HepG2 (cell line): ENCODE measurements at regions not wholly inside any gene's neighbourhood (a gene's known extent, or its start where the extent isn't known, plus 50 kb on each side); places are given as distances from the start of the nearest gene placed in this dataset.
A peak's percentile ranks its signal among the peaks of the same experiment; 100 is the strongest.

Experiments used
- ADNP ChIP-seq: sonication (generic); formaldehyde crosslinking; IDR thresholded peaks from 2 replicates; pipeline ENCODE4 v1.4.0; 2020; ENCODE audit warnings: missing genetic modification reagents
- ARID2 ChIP-seq: sonication (generic); formaldehyde crosslinking; IDR thresholded peaks from 2 replicates; pipeline ENCODE4 v1.8.1; 2022; ENCODE audit warnings: mild to moderate bottlenecking, missing genetic modification reagents, borderline replicate concordance
- ARID5B ChIP-seq: IDR thresholded peaks from 2 replicates; pipeline ENCODE4 v1.4.0; 2020; ENCODE audit warnings: mild to moderate bottlenecking, missing genetic modification reagents
- ELF3 ChIP-seq: IDR thresholded peaks from 2 replicates; pipeline ENCODE4 v1.6.1; 2016; ENCODE audit warnings: missing genetic modification reagents, missing compliant biosample characterization
- MYPOP ChIP-seq: sonication (generic); formaldehyde crosslinking; IDR thresholded peaks from 2 replicates; pipeline ENCODE4 v1.8.1; 2023; ENCODE audit warnings: mild to moderate bottlenecking, moderate library complexity, missing genetic modification reagents
- PHF21A ChIP-seq: sonication (generic); formaldehyde crosslinking; IDR thresholded peaks from 2 replicates; pipeline ENCODE4 v1.5.0; 2020; ENCODE audit warnings: mild to moderate bottlenecking, missing genetic modification reagents
- SP1 ChIP-seq, 2 experiments: fragments of 450-650 bp in 1 of 2; sonication (generic) in 1 of 2; formaldehyde crosslinking in 1 of 2; IDR thresholded peaks; 2 replicates each; pipeline versions ENCODE4 v1.4.0 to v1.6.1; 2016 to 2020; ENCODE audit warnings: missing genetic modification reagents in 1 of 2
- TBL1XR1 ChIP-seq: fragments of 150-350 bp; IDR thresholded peaks from 2 replicates; pipeline ENCODE4 v1.6.1; 2014; ENCODE audit warnings: borderline replicate concordance, low read length; ENCODE audit not compliant: partially characterized antibody
- TSC22D2 ChIP-seq: sonication (generic); formaldehyde crosslinking; IDR thresholded peaks from 2 replicates; pipeline ENCODE4 v1.5.1; 2020; ENCODE audit warnings: missing genetic modification reagents, mild to moderate bottlenecking, borderline replicate concordance
- ZBTB37 ChIP-seq: sonication (generic); formaldehyde crosslinking; IDR thresholded peaks from 2 replicates; pipeline ENCODE4 v1.4.0; 2020; ENCODE audit warnings: mild to moderate bottlenecking, missing genetic modification reagents
- ZC3H13 ChIP-seq: sonication (generic); formaldehyde crosslinking; IDR thresholded peaks from 2 replicates; pipeline ENCODE4 v1.8.1; 2023; ENCODE audit warnings: mild to moderate bottlenecking, missing genetic modification reagents, moderate library complexity
- ZNF253 ChIP-seq: sonication (generic); formaldehyde crosslinking; IDR thresholded peaks from 2 replicates; pipeline ENCODE4 v1.8.0; 2022; ENCODE audit warnings: mild to moderate bottlenecking, missing genetic modification reagents, borderline replicate concordance
- ZNF3 ChIP-seq: IDR thresholded peaks from 2 replicates; pipeline ENCODE4 v1.7.0; 2017; ENCODE audit warnings: inconsistent platforms
- ZNF609 ChIP-seq: sonication (generic); formaldehyde crosslinking; IDR thresholded peaks from 2 replicates; pipeline ENCODE4 v1.4.0; 2020; ENCODE audit warnings: mild to moderate bottlenecking, missing genetic modification reagents, borderline replicate concordance
- ZNF616 ChIP-seq: sonication (generic); formaldehyde crosslinking; IDR thresholded peaks from 2 replicates; pipeline ENCODE4 v1.5.0; 2020; ENCODE audit warnings: low read depth, mild to moderate bottlenecking, missing genetic modification reagents
- ZNF724P ChIP-seq: sonication (generic); formaldehyde crosslinking; IDR thresholded peaks from 2 replicates; pipeline ENCODE4 v1.8.0; 2022; ENCODE audit warnings: missing genetic modification reagents, borderline replicate concordance
- ZNF83 ChIP-seq: sonication (generic); formaldehyde crosslinking; IDR thresholded peaks from 2 replicates; pipeline ENCODE4 v1.4.0; 2020; ENCODE audit warnings: missing genetic modification reagents, mild to moderate bottlenecking, borderline replicate concordance

GRCh38 chr6:169921853-169922824 lies 170.7 kb downstream of the ERMARD start (continued):
- TF ChIP-seq ZC3H13 (CRISPR knock-in tag), result no peak
- no peak for TF ChIP-seq ZBTB37
- TF ChIP-seq ZNF724P (CRISPR knock-in tag), result peak; percentile 48; the same call in 1 of the 2 replicates
- no peak for TF ChIP-seq MYPOP (CRISPR knock-in tag)
- TF ChIP-seq TSC22D2 (CRISPR knock-in tag), result no peak
- no peak for TF ChIP-seq ZNF83 (CRISPR knock-in tag)
- TF ChIP-seq PHF21A (CRISPR knock-in tag), result peak; percentile 34; the same call in 1 of the 2 replicates
- TF ChIP-seq ZNF609, result peak; percentile 59; the same call in 1 of the 2 replicates
- TF ChIP-seq ZNF253 (CRISPR knock-in tag), result no peak
- TF ChIP-seq ADNP, result no peak
- TF ChIP-seq ELF3, result peak; percentile 58; the same call in 1 of the 2 replicates
- TF ChIP-seq SP1 (IDR thresholded peaks at IDR 0.05), result no peak
- TF ChIP-seq SP1 (CRISPR knock-in tag; IDR thresholded peaks at IDR 0.05), result no peak
- no peak for TF ChIP-seq ARID2 (CRISPR knock-in tag)
- TF ChIP-seq ZNF616 (CRISPR knock-in tag), result 0 out of 2 replicates have a peak, but pooled peaks have one; percentile 49
- TF ChIP-seq ZNF3 (CRISPR knock-in tag), result no peak
- no peak for TF ChIP-seq TBL1XR1
- peak; percentile 61; the same call in 1 of the 2 replicates for TF ChIP-seq ARID5B (CRISPR knock-in tag)
